GM18858 (cell line): ENCODE measurements at regions not wholly inside any gene's neighbourhood (a gene's known extent, or its start where the extent isn't known, plus 50 kb on each side); places are given as distances from the start of the nearest gene placed in this dataset.

Experiments used
- ATAC-seq: cut with Tn5 transposase; IDR thresholded peaks from one replicate; pipeline ENCODE4 v1.9.1; 2021; ENCODE audit not compliant: unreplicated experiment

DNA sequence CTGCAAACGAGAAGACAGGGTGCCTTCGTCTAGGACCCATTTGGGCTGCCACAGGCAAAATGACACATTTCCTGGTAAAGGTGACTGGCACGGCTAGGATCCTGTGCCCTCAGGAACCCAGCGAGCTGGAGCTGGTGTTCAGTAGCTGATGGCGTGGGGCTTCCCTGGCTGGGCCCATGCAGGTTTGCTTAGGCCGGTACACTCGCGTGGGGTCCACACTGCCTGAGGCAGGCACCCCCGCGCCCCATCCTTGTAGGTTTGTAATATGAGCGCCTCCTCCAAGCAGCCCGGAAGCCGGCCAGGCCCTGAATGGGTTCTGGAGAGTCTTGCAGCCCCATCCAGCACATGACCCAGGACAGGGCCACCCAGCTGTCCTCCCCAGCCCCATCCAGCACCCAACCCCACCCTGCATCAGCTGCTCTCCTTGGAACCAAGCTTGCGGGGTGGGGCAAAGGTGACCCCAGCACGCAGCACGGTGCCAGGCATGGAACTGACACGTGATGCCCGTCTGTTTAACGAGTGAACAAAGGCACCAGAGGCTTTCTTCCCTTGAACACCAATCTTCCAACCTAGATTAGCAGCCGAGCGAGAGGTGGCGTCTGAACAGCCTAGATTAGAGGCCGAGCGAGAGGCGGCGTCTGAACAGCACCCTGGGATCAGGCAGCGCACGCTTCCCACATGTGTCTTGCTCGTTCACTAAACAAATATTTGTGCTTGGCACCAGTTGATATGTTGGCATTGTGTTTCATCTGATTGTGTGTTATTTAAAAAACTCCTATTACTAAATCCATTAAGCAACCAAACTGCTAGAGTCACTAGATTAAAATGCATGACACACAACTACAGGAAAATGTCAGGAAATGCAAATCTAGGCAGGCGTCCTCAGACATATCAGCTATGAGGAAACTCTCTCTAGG, 112.1 kb downstream of the DLL1 start:
- ATAC-seq, result no peak

DNA sequence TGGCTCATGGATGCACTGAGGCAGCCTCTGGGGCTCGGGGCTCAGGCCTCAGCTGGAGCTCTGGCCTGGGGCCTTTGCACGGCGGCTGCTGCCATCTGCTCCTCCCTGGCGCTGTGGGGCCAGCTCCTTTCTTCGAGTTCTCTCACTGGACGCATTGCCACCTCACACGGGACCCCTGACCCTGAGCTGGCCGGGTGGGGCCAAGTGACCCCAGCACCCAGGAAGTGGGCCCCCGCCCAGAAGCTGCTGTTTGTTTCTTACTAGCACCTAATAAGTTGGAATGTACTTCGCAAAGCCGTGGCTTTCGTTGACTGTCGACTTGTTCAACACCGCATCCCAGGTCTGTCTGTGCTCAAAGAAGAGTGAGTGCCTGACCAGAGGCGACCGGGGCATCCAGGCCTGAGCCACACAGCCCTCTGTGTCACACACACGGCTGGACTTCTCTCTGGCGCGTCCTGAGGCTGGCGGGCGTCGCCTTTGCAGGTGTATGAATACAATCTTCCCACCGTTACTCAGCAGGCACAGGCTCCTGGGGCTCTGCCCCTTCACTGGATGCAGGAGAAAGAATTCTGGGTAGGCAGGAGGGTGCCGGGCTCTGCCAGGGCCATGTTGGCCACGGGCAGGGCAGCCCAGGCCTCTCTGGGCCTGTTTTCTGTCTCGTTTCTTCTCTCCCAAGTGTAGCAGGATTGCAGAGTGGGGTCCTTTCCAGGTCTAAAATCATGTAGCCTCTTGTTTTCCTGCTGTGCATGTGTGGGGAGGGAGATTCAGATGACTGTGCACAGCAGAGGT, 112.9 kb downstream of the DLL1 start:
- no peak for ATAC-seq

DNA sequence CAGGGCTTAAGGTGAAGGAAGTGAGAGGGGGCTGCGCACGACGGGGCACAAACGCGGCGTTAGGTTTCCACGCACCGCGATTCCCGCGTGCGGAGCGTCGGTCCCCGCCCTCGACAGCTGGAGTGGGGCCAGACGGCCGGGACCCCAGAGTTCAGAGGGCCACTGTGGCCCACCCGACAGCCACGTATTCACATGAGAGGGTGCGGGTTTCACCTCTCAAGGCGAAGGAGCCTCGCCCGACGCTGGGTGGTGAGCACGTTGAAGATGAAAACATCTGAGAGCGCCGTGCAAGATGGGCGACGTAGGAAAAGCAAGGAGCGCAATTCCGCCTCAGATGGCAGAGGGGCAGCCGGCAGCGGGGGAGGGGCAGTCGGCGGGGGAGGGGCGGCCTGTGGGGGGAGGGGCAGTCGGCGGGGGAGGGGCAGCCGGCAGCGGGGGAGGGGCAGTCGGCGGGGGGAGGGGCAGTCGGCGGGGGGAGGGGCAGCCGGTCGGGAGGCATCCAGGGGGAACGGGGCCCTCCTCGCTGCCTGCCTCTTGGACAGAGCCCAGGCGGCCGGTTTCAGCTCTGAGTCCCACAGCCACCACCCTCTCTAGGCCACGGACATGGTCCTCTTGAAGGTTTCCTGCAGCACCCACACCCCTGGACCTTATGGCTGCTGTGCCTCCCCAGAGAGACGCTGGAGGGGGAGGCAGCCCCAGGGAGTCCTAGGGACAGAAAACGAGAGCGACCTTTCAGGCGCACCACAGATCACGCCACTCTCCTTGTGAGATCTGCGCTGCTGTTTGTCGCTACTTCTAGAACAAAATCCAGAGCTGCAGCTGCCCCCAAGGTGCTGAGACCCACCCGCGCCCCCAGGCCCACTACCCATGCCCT, 113.7 kb downstream of the DLL1 start:
- ATAC-seq, result no peak

DNA sequence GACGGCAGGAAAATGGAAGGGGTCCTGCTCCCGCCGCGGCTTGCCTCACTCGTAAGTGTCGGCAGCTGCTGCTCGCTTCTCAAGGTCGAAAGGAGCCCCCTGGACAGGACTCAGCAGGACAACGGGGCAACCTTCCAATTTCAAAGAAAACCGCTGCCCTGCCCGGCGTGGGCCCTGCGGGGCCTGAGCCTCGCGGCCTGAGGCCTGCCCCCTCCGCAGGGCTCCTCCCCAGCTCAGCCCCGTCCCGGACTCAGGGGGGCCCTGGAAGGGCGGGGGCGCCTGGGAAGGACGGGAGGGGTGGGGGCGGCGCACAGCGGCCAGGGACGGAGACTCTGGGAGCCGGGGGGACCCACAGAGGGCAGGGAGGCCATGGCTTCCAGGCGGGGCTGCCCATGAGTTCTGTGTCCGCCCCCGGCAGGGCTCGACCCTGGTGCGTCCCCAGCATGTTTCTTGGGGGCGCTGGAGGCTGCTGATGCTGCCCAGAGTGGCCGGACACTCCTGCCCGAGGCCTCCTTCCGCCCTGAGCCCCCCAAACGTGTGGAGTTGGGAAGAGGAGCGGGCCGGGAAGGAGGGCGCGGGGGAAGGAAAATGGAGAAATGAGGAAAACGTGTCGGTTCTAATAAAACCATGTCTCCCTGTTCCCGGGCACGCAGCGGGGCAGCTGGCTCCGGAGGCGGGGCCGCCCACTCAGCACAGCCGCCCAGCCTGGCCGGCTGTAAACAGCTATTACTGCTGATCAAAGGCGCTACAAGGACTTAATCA, 114.6 kb downstream of the DLL1 start:
- no peak for ATAC-seq

DNA sequence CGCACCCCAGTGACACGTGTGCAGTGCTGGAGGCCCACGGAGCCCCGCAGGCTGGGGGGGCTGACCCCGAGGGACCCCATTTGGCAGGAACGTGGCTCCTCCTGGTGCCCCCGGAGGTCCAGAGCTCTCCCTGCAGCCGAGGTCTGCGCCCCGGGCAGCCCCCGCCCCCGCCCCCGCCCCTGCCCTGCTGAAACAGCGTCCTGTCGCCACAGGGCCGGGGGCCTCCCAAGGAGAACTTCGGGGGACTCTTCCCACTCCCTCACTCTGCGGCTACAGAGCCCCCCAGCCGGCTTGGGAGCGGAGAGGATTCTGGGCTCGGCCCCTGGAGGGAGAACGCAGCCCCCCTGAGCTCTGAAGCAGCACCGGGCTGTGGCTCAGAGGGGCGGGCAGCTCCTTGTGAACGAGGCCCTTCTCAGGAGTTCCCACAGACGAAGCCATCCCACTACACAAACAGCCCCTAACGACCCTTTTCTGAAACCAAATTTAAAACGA, 115.2 kb downstream of the DLL1 start:
- ATAC-seq, result no peak

DNA sequence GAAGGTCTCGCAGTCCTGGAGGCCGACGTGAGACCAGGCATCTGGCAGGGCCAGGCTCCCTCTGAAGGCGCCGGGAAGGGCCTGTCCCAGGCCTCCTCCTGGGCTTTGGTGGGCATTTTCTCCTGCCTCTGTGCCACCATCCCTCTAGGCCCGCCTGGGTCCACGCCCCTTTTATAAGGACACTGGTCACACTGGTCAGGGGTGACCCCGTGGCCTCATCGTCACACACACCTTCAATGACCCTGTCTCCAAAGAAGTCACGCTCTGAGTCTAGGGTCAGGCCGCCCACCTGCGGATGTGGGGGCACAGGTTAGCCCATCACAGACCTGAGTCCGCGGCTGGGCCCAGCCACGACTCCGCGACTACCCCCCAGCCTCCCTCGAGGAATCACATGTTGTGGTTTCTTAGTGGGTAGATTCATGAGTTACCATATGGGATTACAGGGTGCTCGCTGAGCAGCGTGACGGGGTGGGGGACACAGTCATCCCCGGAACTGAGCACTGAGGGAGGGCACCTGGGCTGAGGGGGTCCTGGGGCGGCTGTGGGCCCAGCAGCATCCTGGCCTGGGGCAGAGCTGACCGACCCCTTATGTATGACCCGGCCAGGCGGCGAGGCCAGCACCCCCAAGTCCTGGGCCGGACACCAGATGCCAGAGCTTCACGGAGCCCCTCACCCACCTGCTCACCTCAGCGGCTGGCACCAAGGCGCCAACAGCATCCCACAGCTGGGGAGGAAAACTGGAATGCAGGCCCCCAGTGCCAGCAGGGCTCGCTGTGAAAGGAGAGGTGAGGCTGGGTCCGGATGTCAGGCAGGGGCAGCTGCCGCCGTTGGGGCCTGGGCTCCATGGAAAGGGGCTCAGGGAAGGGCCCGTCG, 115.9 kb downstream of the DLL1 start:
- no peak for ATAC-seq

DNA sequence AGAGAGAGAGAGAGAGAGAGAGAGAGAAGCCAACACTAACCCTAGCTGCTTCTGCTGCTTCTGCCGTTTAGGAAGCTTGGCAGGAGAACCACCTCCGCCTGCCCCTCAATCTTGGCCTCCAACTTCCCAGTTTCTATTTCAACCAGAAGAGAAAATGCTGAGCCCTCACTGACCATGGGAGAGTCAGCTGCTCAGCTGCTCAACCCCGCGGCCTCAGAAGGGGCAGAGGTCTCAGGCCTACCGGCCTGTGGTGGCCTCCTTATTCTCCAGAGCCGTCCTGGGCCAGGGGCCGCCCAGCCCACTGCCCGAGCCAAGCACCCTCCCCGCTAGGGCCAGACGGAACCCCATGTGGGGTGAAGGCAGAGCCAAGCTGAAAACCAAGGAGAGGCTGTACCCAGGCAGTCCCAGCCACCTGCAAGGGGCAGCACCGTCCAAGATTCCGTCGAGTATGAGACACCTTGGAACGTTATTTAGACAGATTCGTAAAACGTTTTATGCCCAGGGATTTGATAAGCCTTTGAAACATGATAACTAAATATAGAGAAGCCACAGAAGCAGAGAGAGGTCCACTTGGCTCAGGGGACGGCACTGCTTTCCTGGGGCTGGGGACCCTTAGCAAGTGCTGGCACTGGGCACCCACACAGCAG, 116.6 kb downstream of the DLL1 start:
- ATAC-seq, result no peak

DNA sequence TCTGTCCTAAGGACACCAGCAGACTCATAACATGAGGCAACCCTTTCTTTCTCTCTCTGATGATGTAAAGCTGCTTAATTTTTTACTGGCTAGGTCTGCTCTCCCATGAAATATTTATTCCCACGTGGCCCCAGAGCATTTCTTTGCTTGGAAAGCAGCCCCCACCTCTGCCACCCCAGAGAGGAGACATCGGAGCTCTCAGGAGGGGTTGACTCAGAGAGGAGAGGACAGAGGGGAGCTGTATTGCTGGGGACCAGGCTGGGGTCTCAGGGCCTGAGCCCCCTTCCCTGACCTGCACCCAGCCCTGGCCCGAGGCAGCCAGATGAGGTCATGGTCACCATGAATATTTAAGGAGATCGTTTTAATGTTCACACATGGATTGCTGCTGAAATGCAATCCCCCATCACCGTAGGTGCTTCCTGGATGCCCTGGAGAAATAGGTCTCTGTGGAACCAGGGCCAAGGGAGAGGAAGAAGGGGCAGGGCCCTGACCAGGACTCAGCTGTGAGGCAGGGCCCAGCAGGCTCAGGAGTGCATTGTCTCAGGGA, 117.5 kb downstream of the DLL1 start:
- ATAC-seq, result no peak

DNA sequence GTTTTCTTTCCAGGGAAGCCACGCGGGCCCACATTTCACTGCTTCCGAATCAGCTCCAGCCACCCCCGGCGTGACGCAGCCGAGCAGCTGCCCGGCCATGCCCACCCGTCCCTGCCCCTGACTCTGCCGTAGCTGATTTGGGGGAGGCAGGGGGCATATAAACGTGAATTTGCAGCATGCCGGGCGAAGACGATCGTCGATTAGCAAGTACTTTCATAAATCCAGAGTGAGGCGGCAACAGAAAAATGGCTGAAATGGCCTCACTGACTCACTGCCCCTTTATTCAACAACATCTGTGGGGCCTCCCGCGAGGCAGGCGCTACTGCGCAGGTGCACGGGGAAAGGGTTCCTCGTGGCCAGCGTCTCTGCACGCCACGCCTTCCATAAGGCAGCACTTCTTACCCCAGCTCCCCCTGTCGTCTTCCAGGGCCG, 118.0 kb downstream of the DLL1 start:
- ATAC-seq, result no peak

DNA sequence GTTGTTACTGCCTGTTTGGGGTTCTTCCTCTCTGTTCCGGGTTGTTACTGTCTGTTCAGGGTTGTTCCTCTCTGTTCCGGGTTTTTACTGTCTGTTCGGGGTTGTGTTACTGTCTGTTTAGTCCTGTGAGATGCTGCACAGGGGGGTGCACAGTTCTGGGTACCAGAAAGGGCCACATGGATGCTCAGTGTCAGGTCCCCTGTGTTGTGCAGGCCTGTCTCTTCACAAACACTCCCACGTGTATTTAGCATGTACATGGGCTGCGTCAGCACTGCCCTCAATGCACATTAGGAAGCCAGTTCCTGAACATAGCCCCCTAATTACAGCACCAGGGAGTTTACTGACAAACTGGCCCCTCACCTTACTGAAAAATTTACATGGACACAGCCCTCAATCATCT, 118.5 kb downstream of the DLL1 start:
- ATAC-seq, result no peak

DNA sequence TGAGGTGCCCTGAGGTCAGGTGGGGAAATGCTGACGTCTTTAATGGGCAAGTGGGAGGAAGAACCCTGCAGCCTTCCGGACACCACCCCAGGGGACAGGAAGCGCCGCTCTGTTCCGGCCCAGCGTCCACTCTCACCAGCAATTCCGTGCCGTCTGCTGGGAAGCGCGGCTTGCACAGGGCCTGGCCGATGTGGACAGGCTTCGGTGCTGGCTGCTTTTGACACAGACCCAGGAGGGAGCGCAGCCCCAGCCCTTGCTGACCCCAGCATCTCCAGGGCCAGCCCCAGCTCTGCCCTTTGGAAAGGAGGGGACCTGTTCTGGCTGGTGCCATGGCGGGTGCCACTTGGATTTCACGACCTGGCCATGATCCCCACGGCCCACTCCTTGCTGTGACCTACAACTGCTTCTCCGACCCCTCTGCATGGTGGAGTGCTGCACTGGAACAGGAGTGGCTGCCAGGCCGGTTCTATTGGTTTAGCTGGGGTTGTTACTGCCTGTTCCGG, 123.2 kb downstream of the DLL1 start:
- no peak for ATAC-seq

DNA sequence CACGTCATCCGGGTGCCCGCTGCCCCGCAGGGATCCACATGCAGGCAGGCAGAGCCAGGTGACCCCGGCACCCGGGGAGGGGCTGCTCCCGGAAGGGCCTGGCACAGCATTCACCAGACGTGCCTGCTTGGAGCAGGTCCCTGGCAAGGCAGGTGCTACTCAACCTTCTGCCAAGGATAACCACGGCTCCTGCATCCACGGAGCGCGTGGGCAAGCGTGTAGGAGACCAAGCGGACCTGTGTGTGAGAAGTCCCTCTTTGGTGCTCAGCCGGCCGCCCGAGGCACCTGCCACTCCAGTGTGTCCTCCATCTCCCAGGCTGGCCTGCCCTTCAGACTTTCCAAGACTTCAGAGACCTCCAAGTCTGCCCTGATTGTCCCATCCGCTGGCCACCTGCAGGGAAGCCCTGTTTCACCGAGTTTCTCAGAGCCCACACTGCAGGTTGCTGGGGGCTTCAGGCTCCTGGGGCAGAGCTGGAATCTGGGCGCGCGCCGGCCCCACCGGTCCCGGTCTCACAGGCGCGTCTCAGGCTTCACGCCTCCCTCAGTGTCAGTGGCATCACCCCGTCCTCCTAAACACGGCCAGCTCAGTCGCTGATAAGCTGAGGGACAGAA, 124.3 kb downstream of the DLL1 start:
- no peak for ATAC-seq

DNA sequence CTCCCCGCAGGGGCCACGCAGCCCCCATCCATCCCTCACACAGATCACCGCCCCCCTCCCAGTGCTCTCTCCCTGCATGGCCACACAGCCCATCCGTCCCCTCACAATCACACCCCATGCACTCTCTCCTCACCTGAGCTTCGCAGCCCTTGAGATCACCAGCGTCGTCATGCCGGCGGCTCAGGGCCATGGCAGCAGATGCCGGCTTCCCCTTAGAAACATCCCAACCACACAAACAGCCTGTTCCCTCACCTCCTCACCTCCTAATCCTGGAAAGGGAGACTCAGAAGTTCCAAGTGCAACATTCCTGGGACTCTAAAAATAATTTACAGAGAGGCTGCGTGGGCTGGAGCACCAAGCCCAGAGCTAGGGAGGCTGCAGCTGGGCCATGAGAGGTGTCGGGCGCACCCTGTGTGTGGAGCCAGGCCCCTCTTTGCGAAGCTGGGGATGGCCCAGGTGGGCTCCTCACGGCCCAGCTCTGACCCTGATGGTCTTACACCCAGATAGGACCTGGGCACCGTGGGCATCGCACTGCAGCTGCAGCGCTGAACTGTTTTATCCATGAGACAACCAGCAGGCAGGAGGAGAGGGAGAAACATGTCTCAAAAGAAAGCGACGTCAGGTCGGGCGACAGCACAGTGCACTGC, 125.3 kb downstream of the DLL1 start:
- no peak for ATAC-seq

DNA sequence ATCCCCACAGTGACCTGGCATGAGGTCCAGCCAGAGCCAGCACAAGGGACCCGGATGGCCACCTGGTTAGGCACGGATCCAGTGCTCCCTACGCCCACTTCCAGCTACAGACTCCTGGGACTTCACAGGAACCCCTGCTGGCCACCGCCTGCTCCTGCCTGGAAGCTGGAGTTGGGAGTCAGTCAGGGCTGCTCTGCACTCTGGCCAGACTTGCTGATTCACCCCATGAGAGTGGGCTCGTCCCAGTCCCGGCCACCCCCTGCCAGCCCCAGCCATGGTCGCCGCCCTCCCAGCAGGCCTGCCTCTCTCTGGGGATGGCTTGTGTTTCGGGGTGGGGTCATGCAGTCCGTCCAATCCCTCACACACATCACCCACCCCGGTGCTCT, 125.8 kb downstream of the DLL1 start:
- no peak for ATAC-seq

DNA sequence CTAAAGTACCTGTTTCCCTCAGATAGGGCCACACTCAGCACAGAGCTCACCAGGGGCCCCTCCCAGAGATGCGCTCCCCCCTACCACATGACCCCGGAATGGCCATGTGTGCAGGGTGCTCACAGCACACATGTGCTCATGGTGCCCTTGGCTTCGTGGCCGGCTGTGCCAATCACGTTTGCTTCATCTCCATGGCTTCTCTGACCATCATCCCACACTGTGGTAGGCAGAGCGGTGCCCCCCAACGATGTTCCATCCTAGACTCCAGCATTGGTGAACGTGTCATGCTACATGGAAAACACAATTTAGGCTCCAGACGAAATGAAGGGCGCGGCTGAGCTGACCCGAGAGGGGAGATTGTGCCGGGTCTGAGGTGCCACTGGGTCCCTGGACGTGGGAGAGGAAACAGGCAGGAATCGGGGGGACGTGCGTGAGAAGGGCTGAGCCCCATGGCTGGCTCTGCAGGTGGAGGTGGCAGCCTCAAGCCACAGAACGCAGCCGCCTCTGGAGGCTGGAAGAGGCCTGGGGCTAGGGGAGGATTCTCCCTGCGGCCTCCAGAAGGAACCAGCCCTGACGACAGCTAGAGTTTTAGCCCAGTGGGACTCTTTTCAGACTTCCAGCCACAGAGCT, 126.5 kb downstream of the DLL1 start:
- ATAC-seq, result no peak

DNA sequence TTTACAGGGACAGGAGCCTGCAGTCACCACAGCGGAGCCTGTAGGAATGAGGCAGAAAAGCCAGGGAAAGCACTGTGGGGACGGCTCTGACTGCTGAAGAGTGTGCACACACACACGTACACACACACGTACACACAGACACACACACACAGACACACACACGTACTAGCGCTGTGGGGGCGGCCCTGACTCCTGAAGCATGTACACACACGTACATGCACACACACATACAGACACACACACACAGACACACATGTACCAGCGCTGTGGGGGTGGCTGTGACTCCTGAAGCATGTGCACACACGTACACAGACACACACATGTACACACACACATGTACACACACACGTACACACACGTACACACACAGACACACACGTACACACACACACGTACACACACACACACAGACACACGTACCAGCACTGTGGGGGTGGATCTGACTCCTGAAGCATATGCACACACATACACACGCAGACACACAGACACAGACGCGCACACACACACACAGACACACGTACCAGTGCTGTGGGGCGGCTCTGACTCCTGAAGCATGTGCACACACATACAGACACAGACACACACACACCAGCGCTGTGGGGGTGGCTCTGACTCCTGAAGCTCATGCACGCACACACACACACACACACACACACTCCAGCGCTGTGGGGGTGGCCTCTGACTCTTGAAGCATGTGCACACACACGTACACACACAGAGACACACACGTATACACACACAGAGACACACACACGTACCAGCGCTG, 127.3 kb downstream of the DLL1 start:
- no peak for ATAC-seq
